ENCODE measurements at regions not wholly inside any gene's neighbourhood (a gene's known extent, or its start where the extent isn't known, plus 50 kb on each side); places are given as distances from the start of the nearest gene placed in this dataset.

- DNase-seq = no peak
These were observed 378.0 kb upstream of the SEMA3D start for GRCh38 chr7:85564861-85565260.

DNA sequence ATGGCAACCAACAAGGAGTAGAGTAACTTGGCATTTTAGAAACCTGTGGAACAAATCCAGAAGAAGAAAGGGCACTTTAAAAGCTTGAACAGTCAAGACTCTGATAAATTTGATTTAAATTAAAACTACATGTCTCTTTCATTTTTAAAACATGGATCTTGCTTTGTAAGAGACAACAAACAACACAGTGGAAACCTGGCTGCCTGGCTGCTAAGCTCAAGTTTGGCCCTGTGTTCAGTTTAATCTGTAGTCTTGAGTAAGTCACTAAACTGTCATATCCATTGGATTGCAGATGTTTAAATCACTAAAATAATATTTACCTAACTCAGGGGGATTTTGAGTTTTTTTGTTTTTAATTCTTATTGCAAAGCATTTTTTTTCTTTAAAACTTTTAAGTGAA is 374.9 kb upstream of the SEMA3D start:
- no peak for DNase-seq

DNA sequence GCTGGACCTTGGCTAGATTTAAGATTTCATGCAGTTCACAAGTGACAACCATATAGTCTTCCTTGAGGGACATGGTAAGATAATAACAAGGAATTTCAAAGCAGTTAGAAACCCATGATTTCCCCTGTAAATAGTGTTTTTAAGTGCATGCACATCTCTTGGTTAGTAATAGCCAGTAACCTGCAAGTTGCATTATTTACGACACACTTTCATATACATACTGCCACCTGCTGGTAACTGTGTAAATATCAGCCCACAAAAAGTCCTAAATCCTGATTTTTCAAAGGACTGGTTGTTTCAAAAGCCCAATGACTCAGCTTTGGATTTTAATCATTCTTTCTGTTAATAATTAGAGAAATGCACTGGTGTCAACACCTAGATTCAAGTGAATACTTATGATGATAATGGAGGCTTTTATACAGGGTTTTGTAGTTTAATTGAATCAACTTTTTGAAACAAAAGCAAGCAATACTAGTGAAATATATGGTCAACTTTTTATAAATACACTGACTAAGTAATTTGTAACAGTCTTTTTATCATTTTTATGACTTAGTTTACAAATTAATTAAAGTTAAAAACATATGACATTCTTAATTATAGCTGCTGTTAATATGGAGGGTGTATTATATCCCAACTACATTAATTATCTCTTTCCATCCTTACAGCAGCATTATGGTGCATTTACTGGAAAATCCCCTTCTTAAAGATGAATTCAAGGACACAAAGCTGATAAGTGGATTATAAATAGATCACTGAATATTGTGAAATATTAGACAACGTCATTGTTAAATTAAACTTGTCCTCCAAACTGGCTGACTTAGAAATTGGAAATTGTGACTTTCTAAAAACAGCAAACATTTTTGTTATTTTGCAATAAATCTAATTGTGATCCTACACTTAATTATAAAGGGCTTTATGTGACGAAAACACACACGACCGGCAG is 367.7 kb upstream of the SEMA3D start:
- no peak for DNase-seq

GRCh38 chr7:85535974-85536729 is 349.3 kb upstream of the SEMA3D start:
- no peak for DNase-seq

GRCh38 chr7:85529831-85530230 is 343.0 kb upstream of the SEMA3D start:
- no peak for DNase-seq

DNA sequence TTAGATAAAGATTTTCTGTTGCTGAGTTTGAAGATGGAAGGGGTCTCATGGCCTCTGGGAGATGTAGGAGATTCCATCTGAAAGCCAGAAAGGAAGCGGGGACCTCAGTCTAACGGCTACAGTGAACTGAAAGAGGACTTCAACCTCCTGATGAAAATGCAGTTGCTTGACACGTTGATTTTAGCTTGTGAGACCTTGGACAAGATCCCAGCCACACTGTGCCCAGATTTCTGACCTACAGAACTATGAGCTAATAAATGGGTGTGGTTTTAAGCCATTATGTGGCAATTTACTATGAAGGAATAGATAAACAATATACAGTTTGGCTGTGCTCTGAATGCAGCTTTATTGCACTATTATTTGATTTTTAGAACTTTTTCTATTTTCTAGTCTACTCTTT is 342.3 kb upstream of the SEMA3D start:
- no peak for DNase-seq

- no peak for DNase-seq
These were observed 341.7 kb upstream of the SEMA3D start for GRCh38 chr7:85528581-85528980.

DNA sequence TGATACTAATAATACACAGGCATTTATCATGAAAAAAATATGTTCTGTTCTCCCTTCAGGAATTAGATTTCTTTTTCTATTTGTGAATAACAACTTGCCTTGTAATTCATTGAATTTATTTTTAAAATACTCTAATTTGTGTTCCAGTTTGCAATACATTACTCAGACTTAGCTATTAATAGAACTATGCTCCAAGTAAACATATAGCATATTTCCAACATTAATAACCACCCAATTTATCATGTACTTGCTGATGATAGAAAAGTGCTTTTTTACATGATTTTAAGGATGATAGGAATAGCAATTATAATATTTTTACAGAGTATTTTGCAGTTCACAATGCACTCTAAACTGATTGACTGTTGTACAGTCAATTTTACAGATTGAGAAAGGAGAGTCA is 338.8 kb upstream of the SEMA3D start:
- no peak for DNase-seq

- DNase-seq = no peak
These were observed 335.2 kb upstream of the SEMA3D start for GRCh38 chr7:85522070-85522469.

DNA sequence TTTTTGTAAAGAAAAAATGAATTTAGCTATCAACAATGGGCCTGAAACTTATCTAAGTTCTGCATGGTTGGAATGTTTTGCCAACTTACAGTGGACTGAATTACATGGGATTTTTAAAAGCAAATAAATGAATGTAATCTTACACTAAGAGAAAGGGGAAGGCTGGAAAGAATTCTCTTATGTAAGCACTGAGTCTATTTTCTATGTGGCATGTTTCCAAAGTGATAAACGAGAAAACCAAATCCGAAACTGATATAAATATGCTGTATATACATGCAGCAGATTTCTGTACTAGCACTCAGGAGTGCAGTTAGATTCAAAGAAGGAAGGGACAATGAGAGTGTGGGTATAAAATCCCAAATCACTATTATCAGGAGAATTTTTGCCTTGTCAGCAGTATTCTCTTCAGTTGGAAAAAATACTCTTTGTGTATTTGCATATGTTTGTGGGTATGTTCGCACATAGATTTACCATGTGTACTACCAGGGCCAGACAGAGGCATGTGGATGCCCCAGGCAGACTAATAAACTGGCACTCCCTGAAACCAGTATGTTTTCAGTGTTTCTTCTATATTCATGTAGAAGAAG is 334.3 kb upstream of the SEMA3D start:
- DNase-seq = no peak

DNA sequence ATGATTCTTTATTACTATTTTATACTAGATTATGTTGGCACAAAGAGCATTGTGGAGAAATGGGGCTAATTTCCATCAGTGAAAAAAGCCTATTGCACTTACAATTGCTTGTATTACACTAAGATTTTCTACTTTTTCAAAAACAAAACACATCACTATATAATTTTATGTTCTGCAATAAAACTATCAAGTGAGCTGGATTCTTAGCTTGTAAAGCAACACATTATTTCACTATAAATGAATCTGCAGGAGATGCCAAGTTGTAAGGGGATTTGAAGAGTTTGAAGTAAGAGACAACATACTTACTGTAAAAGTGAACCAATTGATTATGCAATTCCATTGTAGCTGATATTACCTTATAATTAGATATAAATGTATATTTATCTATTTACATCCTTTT is 333.3 kb upstream of the SEMA3D start:
- DNase-seq = no peak

DNA sequence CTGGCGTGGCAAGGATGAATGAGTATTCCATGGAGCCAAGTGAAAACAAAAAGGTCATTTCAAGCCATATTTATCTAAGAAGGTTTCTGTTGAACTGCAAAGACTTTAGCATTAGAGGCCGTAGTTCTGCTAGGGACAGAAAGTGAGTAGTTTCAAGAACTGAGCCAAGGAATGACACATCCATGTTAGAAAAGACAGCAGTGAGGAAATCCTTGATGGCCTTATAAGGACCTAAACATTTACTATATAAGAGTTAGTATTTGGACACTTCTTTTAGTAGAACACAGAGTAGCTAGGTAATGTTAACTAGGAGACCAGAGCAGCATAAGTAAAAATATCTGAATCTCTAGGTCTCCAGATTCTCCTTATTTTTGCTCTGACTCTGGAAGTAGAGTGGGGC is 329.8 kb upstream of the SEMA3D start:
- no peak for DNase-seq

- DNase-seq = no peak
These were observed 325.9 kb upstream of the SEMA3D start for GRCh38 chr7:85512790-85513189.

DNA sequence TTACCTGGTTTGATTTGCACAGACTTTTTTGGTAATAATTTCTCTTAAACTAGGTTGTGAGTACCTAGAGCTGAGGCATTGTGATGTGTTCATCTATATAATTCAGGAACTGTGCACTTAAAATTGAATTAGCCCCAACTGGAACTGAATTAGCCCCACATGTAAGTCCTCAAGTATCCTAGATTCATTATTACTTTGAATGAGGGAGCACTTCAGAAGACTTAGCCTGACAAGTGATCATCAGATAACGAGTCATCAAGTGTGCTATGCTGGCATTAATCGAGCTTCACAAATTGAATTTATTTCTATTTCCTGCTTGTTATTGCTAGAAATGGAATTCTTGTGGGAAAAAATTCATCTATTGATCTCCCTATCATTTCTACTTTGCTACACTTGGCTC is 323.4 kb upstream of the SEMA3D start:
- DNase-seq = no peak

GRCh38 chr7:85509476-85509875 is 322.6 kb upstream of the SEMA3D start:
- no peak for DNase-seq

DNA sequence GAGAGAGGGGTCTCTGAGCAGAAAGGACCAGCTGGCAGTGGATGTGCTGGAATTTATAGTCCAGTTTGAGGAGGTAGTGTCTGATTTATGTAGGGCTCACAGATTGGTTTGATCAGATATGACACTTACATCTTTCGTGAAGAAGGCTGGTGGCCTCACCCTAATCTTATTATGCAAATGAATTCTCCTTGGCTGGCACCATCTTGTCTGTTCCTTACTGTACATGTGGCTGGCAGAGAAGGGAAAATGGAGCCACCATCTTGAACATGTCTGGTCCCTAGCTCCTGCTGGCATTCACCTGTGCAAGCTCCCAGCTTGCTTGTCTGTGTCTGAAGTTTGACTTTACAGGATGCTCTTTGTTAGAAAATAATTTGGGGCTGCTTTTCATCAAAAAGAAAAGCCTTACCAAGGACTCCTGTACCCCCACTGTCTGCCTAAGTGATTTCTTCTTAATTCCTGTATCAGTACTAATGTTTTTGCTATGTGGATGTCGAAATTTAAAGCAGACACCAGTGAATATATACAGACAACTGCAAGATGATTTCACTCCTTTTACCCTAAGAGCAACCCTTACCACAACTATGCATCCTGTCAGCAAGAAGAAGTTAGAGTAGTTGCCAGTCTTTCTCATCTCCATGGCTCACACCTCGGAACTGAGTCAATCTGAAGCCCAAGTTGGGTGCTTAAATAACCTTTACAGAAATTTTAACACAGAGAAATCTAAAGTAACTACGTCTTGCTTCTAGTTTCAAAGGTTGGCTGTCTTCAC is 322.0 kb upstream of the SEMA3D start:
- no peak for DNase-seq

GRCh38 chr7:85498031-85498430 is 311.2 kb upstream of the SEMA3D start:
- no peak for DNase-seq

GRCh38 chr7:85489498-85489897 is 302.6 kb upstream of the SEMA3D start:
- no peak for DNase-seq

- no peak for DNase-seq
These were observed 301.6 kb upstream of the SEMA3D start for GRCh38 chr7:85488406-85488805.

GRCh38 chr7:85483177-85483576 is 296.3 kb upstream of the SEMA3D start:
- DNase-seq = no peak

- DNase-seq = no peak
These were observed 293.8 kb upstream of the SEMA3D start for GRCh38 chr7:85480666-85481065.

DNA sequence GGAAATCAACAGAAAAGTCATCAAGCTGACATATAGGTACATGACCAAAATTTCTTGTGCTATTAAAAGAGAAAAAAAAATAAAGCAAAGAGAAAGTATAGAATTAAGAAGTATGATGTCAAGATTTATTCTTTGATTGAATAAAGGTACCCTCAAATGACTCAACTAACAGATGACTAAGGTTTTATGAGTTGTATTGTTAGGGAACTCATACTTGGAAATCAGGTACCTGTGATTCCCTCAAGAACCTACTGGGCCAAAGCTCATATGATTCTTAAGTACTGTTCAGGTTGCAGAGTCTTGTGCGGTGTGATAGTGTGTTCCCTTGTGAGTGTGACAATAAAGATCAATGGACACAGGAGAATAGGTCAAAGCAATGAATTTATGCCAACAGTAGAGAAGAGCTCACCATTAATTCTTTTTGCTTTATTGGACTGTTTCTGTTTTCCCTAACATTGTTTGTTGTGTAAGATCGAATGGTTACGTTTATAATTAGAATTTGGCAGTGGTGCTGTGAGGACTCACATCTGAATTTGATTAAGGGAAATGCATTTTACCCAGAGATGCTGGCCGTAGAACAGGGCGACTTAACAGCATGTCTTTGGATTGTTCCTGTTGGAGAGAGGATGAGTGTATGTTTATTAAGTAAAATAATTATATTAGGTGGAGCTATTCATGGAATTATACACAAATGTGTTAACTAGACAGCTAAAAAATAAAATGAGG is 293.2 kb upstream of the SEMA3D start:
- DNase-seq = no peak

All from stimulated activated CD4-positive, alpha-beta T cell treated with anti-CD3 and anti-CD28 coated beads, Interleukin-1b, Interleukin-23, amount 100 ng/mL, for 48 hours (primary cell).